ENCODE measurements at regions not wholly inside any gene's neighbourhood (a gene's known extent, or its start where the extent isn't known, plus 50 kb on each side); places are given as distances from the start of the nearest gene placed in this dataset.

GRCh38 chr7:40937879-40938278, 765.0 kb downstream of the INHBA start:
- Histone ChIP-seq H3K9me3 (no peaks in the 10 kb centered on the region), H3K36me3 (no peaks in the 10 kb centered on the region), H3K4me3 (ENCODE audit: low read depth, low read length) (no peak overlapping the region), H3K27me3 (no peaks in the 10 kb centered on the region), H3K4me1 (no peaks in the 10 kb centered on the region)
- TF ChIP-seq, protein P1, sequence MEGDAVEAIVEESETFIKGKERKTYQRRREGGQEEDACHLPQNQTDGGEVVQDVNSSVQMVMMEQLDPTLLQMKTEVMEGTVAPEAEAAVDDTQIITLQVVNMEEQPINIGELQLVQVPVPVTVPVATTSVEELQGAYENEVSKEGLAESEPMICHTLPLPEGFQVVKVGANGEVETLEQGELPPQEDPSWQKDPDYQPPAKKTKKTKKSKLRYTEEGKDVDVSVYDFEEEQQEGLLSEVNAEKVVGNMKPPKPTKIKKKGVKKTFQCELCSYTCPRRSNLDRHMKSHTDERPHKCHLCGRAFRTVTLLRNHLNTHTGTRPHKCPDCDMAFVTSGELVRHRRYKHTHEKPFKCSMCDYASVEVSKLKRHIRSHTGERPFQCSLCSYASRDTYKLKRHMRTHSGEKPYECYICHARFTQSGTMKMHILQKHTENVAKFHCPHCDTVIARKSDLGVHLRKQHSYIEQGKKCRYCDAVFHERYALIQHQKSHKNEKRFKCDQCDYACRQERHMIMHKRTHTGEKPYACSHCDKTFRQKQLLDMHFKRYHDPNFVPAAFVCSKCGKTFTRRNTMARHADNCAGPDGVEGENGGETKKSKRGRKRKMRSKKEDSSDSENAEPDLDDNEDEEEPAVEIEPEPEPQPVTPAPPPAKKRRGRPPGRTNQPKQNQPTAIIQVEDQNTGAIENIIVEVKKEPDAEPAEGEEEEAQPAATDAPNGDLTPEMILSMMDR (IDR thresholded peaks at IDR 0.05; ENCODE audit: low read depth, low read length), result no peak
- DNase-seq, result no peak

GRCh38 chr7:40935435-40935834, 767.5 kb downstream of the INHBA start:
- TF ChIP-seq, protein P1 (IDR thresholded peaks at IDR 0.05; ENCODE audit: low read depth, low read length), result no peak
- Histone ChIP-seq H3K36me3 (no peaks in the 10 kb centered on the region), H3K27me3 (no peaks in the 10 kb centered on the region), H3K4me3 (ENCODE audit: low read depth, low read length) (no peak overlapping the region), H3K9me3 (no peaks in the 10 kb centered on the region), H3K4me1 (no peaks in the 10 kb centered on the region)
- DNase-seq, result no peak

DNA sequence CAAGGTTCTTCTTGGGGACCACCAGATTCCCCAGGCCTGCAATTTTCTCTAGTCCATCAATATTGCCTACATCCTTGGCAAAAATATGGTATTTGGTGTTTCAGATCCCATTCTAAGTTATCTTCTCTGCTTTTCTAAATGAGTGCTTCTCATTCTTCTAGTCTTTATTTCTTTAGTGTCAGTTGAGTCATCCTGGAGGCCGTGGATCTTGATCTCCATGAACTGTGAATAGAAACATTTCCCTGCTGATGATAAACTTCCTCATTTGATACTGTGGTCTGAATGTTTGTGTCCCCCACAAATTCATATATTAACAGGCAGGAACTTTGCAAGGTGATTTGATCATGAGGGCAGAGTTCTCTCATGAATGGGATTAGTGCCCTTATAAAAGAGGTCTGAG, 779.3 kb downstream of the INHBA start:
- Histone ChIP-seq H3K9me3 (no peaks in the 10 kb centered on the region), H3K4me1 (no peaks in the 10 kb centered on the region), H3K4me3 (ENCODE audit: low read depth, low read length) (no peak overlapping the region), H3K27me3 (no peaks in the 10 kb centered on the region), H3K36me3 (no peaks in the 10 kb centered on the region)
- no peak for DNase-seq
- TF ChIP-seq, protein P1 (IDR thresholded peaks at IDR 0.05; ENCODE audit: low read depth, low read length), result no peak

DNA sequence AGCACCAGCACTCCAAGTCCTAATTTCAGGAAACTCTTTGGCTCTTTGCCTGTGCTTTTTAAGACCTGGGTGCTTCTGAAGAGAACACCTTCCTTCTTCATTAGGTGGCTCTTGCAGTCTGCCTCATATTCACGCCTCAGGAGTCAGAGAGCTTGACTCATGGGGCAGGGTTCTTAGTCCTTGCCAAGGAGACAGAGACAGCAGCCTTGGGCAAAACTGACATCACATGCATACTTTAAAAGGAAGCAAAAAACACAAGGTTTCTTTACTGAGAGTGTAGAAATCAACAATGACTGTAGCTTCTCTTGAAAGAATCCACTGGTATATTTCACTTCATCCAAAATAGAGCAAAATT, 780.6 kb downstream of the INHBA start:
- no peaks in the 10 kb centered on the region for H3K9me3 ChIP-seq
- TF ChIP-seq, protein P1 (IDR thresholded peaks at IDR 0.05; ENCODE audit: low read depth, low read length), result no peak
- H3K4me3 ChIP-seq (ENCODE audit: low read depth, low read length), result no peak overlapping the region
- H3K27me3 ChIP-seq, result no peaks in the 10 kb centered on the region
- no peak for DNase-seq
- H3K4me1 ChIP-seq, result no peaks in the 10 kb centered on the region
- H3K36me3 ChIP-seq, result no peaks in the 10 kb centered on the region

- Histone ChIP-seq H3K4me1 (no peaks in the 10 kb centered on the region), H3K36me3 (no peaks in the 10 kb centered on the region), H3K9me3 (no peaks in the 10 kb centered on the region), H3K27me3 (no peaks in the 10 kb centered on the region), H3K4me3 (ENCODE audit: low read depth, low read length) (no peak overlapping the region)
- no peak for DNase-seq
- TF ChIP-seq, protein P1 (IDR thresholded peaks at IDR 0.05; ENCODE audit: low read depth, low read length), result no peak
Measured at GRCh38 chr7:40921589-40922315, 781.1 kb downstream of the INHBA start.

DNA sequence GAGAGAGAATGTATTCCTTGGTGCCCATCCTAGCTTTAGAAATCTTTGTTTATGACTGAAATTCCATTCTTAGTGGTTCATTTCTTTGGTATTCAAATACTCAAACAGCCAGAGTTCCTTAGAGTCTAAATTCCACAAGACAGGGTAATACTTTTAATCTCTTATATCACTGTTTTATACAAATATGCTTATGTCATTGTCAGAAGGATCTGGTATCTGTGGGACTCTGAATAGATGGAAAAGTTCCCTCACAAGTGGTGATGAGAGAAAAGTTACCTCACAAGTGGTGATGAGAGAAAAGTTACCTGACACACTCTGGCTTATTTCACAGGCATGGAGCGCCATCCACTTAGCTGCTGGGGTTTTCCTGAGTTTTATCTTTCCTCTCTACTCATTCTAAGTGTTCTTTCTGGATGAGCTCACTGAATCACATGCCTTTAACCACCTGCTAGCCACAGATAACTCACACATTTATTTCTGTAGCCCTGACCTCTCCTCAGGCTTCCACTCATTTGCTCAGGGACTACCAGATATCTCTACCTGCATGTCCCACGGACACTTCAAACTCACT, 784.0 kb downstream of the SUGCT start:
- H3K9me3 ChIP-seq, result no peaks in the 10 kb centered on the region
- no peaks in the 10 kb centered on the region for H3K4me1 ChIP-seq
- TF ChIP-seq, protein P1 (IDR thresholded peaks at IDR 0.05; ENCODE audit: low read depth, low read length), result no peak
- no peaks in the 10 kb centered on the region for H3K36me3 ChIP-seq
- no peak overlapping the region for H3K4me3 ChIP-seq (ENCODE audit: low read depth, low read length)
- H3K27me3 ChIP-seq, result no peaks in the 10 kb centered on the region
- no peak for DNase-seq
